PC-9 (cell line): ENCODE measurements at regions not wholly inside any gene's neighbourhood (a gene's known extent, or its start where the extent isn't known, plus 50 kb on each side); places are given as distances from the start of the nearest gene placed in this dataset.

ENCODE experiments used
- CTCF ChIP-seq: fragments of 200-600 bp; sonication (generic); conservative IDR thresholded peaks from 2 replicates; pipeline ENCODE4 v1.6.1; 2017; ENCODE audit warnings: mixed run types, antibody characterized with exemption, mild to moderate bottlenecking, moderate library complexity
- EZH2 ChIP-seq: fragments of 200-600 bp; sonication (generic); IDR thresholded peaks from 2 replicates; pipeline ENCODE4 v1.8.0; 2017; ENCODE audit warnings: antibody characterized with exemption, low read depth

GRCh38 chr5:58312299-58312698 is 147.6 kb downstream of the PLK2 start:
- TF ChIP-seq CTCF: no peak
- TF ChIP-seq EZH2: no peak
